ENCODE measurements at regions not wholly inside any gene's neighbourhood (a gene's known extent, or its start where the extent isn't known, plus 50 kb on each side); places are given as distances from the start of the nearest gene placed in this dataset.

GRCh38 chr7:101744588-101744987 is 72.8 kb upstream of the CUX1 start:
- TF ChIP-seq CREB5 (CRISPR knock-in tag; IDR thresholded peaks at IDR 0.05; ENCODE audit: low read depth) (no peak), PATZ1 (CRISPR knock-in tag; IDR thresholded peaks at IDR 0.05; ENCODE audit: borderline replicate concordance) (no peak), TCF4 (CRISPR knock-in tag; IDR thresholded peaks at IDR 0.05; ENCODE audit: borderline replicate concordance) (no peak), TSHZ2 (CRISPR knock-in tag; IDR thresholded peaks at IDR 0.05) (no peak), ZNF70 (CRISPR knock-in tag; IDR thresholded peaks at IDR 0.05) (no peak), GLIS3 (CRISPR knock-in tag; IDR thresholded peaks at IDR 0.05) (no peak), ARNTL (CRISPR knock-in tag; IDR thresholded peaks at IDR 0.05; ENCODE audit: borderline replicate concordance, low read depth) (no peak), BACH2 (CRISPR knock-in tag; IDR thresholded peaks at IDR 0.05; ENCODE audit: borderline replicate concordance) (no peak), ZFP3 (CRISPR knock-in tag; IDR thresholded peaks at IDR 0.05) (no peak), ZNF8 (CRISPR knock-in tag; IDR thresholded peaks at IDR 0.05) (no peak), POU6F1 (CRISPR knock-in tag; IDR thresholded peaks at IDR 0.05; ENCODE audit: borderline replicate concordance, low read depth) (no peak), ZC3H10 (CRISPR knock-in tag; IDR thresholded peaks at IDR 0.05) (no peak), CSRNP3 (CRISPR knock-in tag; IDR thresholded peaks at IDR 0.05) (no peak), ZFP30 (CRISPR knock-in tag; IDR thresholded peaks at IDR 0.05) (no peak), SNAI2 (CRISPR knock-in tag; IDR thresholded peaks at IDR 0.05) (no peak)
- ATAC-seq, result no peak

GRCh38 chr7:101746314-101746713 is 71.1 kb upstream of the CUX1 start:
- ATAC-seq, result no peak
- TF ChIP-seq PATZ1 (CRISPR knock-in tag; IDR thresholded peaks at IDR 0.05; ENCODE audit: borderline replicate concordance) (no peak), POU6F1 (CRISPR knock-in tag; IDR thresholded peaks at IDR 0.05; ENCODE audit: borderline replicate concordance, low read depth) (no peak), TSHZ2 (CRISPR knock-in tag; IDR thresholded peaks at IDR 0.05) (no peak), TOX (CRISPR knock-in tag; IDR thresholded peaks at IDR 0.05; ENCODE audit: borderline replicate concordance) (no peak), GLIS3 (CRISPR knock-in tag; IDR thresholded peaks at IDR 0.05) (no peak), ISL1 (CRISPR knock-in tag; IDR thresholded peaks at IDR 0.05) (no peak), CREB5 (CRISPR knock-in tag; IDR thresholded peaks at IDR 0.05; ENCODE audit: low read depth) (no peak), SNAI2 (CRISPR knock-in tag; IDR thresholded peaks at IDR 0.05) (no peak), ZNF70 (CRISPR knock-in tag; IDR thresholded peaks at IDR 0.05) (no peak), ESRRG (CRISPR knock-in tag; IDR thresholded peaks at IDR 0.05) (no peak), BACH2 (CRISPR knock-in tag; IDR thresholded peaks at IDR 0.05; ENCODE audit: borderline replicate concordance) (no peak), ZNF8 (CRISPR knock-in tag; IDR thresholded peaks at IDR 0.05) (no peak), TCF4 (CRISPR knock-in tag; IDR thresholded peaks at IDR 0.05; ENCODE audit: borderline replicate concordance) (no peak), ARNTL (CRISPR knock-in tag; IDR thresholded peaks at IDR 0.05; ENCODE audit: borderline replicate concordance, low read depth) (no peak), CSRNP3 (CRISPR knock-in tag; IDR thresholded peaks at IDR 0.05) (no peak)
